ENCODE measurements at regions not wholly inside any gene's neighbourhood (a gene's known extent, or its start where the extent isn't known, plus 50 kb on each side); places are given as distances from the start of the nearest gene placed in this dataset.

GRCh38 chr12:54126696-54127537 is 61.9 kb downstream of the SMUG1 start (continued):
- TF ChIP-seq POU6F1 (CRISPR knock-in tag; IDR thresholded peaks at IDR 0.05; ENCODE audit: borderline replicate concordance, low read depth) (no peak), TCF4 (CRISPR knock-in tag; IDR thresholded peaks at IDR 0.05; ENCODE audit: borderline replicate concordance) (no peak)

- no peak for ATAC-seq
- TF ChIP-seq, protein P1, sequence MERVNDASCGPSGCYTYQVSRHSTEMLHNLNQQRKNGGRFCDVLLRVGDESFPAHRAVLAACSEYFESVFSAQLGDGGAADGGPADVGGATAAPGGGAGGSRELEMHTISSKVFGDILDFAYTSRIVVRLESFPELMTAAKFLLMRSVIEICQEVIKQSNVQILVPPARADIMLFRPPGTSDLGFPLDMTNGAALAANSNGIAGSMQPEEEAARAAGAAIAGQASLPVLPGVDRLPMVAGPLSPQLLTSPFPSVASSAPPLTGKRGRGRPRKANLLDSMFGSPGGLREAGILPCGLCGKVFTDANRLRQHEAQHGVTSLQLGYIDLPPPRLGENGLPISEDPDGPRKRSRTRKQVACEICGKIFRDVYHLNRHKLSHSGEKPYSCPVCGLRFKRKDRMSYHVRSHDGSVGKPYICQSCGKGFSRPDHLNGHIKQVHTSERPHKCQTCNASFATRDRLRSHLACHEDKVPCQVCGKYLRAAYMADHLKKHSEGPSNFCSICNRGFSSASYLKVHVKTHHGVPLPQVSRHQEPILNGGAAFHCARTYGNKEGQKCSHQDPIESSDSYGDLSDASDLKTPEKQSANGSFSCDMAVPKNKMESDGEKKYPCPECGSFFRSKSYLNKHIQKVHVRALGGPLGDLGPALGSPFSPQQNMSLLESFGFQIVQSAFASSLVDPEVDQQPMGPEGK (CRISPR knock-in tag; IDR thresholded peaks at IDR 0.05; ENCODE audit: borderline replicate concordance), result no peak
- TF ChIP-seq ZNF8 (CRISPR knock-in tag; IDR thresholded peaks at IDR 0.05) (no peak), CSDC2 (CRISPR knock-in tag; IDR thresholded peaks at IDR 0.05) (no peak), CREB5 (CRISPR knock-in tag; IDR thresholded peaks at IDR 0.05; ENCODE audit: low read depth) (no peak), RARB (CRISPR knock-in tag; IDR thresholded peaks at IDR 0.05) (no peak), TCF4 (CRISPR knock-in tag; IDR thresholded peaks at IDR 0.05; ENCODE audit: borderline replicate concordance) (no peak), TOX (CRISPR knock-in tag; IDR thresholded peaks at IDR 0.05; ENCODE audit: borderline replicate concordance) (no peak), ZNF70 (CRISPR knock-in tag; IDR thresholded peaks at IDR 0.05) (no peak), PPARA (CRISPR knock-in tag; IDR thresholded peaks at IDR 0.05; ENCODE audit: borderline replicate concordance) (no peak), SNAI2 (CRISPR knock-in tag; IDR thresholded peaks at IDR 0.05) (no peak), GLIS3 (CRISPR knock-in tag; IDR thresholded peaks at IDR 0.05) (no peak), ZFP3 (CRISPR knock-in tag; IDR thresholded peaks at IDR 0.05) (no peak), POU6F1 (CRISPR knock-in tag; IDR thresholded peaks at IDR 0.05; ENCODE audit: borderline replicate concordance, low read depth) (no peak), ISL1 (CRISPR knock-in tag; IDR thresholded peaks at IDR 0.05) (no peak), OSR1 (CRISPR knock-in tag; IDR thresholded peaks at IDR 0.05) (no peak), CSRNP3 (CRISPR knock-in tag; IDR thresholded peaks at IDR 0.05) (no peak), ESRRG (CRISPR knock-in tag; IDR thresholded peaks at IDR 0.05) (no peak)
- TF ChIP-seq, protein P2, sequence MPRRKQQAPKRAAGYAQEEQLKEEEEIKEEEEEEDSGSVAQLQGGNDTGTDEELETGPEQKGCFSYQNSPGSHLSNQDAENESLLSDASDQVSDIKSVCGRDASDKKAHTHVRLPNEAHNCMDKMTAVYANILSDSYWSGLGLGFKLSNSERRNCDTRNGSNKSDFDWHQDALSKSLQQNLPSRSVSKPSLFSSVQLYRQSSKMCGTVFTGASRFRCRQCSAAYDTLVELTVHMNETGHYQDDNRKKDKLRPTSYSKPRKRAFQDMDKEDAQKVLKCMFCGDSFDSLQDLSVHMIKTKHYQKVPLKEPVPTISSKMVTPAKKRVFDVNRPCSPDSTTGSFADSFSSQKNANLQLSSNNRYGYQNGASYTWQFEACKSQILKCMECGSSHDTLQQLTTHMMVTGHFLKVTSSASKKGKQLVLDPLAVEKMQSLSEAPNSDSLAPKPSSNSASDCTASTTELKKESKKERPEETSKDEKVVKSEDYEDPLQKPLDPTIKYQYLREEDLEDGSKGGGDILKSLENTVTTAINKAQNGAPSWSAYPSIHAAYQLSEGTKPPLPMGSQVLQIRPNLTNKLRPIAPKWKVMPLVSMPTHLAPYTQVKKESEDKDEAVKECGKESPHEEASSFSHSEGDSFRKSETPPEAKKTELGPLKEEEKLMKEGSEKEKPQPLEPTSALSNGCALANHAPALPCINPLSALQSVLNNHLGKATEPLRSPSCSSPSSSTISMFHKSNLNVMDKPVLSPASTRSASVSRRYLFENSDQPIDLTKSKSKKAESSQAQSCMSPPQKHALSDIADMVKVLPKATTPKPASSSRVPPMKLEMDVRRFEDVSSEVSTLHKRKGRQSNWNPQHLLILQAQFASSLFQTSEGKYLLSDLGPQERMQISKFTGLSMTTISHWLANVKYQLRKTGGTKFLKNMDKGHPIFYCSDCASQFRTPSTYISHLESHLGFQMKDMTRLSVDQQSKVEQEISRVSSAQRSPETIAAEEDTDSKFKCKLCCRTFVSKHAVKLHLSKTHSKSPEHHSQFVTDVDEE (CRISPR knock-in tag; IDR thresholded peaks at IDR 0.05), result no peak
These were observed 61.1 kb downstream of the SMUG1 start for GRCh38 chr12:54127538-54128259.

Measured in SK-N-SH treated with all-trans-retinoic acid at 6 μM for 48 hours (cell line).